Sigmoid colon (tissue), 4 donors: ENCODE measurements at regions not wholly inside any gene's neighbourhood (a gene's known extent, or its start where the extent isn't known, plus 50 kb on each side); places are given as distances from the start of the nearest gene placed in this dataset.

Experiments
- EP300 ChIP-seq, 4 donors: sonication (generic); formaldehyde crosslinking; IDR thresholded peaks; one replicate each; pipeline ENCODE4 v1.6.1; 2017; ENCODE audit warnings: antibody characterized with exemption in 4 of 4
- POLR2A ChIP-seq, 2 donors: fragments of 450-650 bp; IDR thresholded peaks; one replicate each; pipeline ENCODE4 v1.6.1; 2016; ENCODE audit warnings: antibody characterized with exemption in 2 of 2, mild to moderate bottlenecking in 2 of 2, moderate library complexity in 2 of 2
- POLR2AphosphoS5 ChIP-seq, 4 donors: sonication (generic); formaldehyde crosslinking; IDR thresholded peaks; one replicate each; pipeline ENCODE4 v1.6.1; 2017; ENCODE audit warnings: antibody characterized with exemption in 4 of 4
- TF ChIP-seq, protein P1 (sequence below), 4 experiments: fragments of 450-650 bp in 3 of 4; fragments of 200-600 bp in 1 of 4; IDR thresholded peaks; one replicate each; pipeline ENCODE4 v1.5.1; 2016 to 2019; ENCODE audit warnings: antibody characterized with exemption in 4 of 4, mild to moderate bottlenecking in 3 of 4, moderate library complexity in 2 of 4

GRCh38 chr11:70674605-70675004, 276.3 kb downstream of the CTTN start:
- TF ChIP-seq EP300 (IDR thresholded peaks at IDR 0.05): no peak
- TF ChIP-seq, protein P1, sequence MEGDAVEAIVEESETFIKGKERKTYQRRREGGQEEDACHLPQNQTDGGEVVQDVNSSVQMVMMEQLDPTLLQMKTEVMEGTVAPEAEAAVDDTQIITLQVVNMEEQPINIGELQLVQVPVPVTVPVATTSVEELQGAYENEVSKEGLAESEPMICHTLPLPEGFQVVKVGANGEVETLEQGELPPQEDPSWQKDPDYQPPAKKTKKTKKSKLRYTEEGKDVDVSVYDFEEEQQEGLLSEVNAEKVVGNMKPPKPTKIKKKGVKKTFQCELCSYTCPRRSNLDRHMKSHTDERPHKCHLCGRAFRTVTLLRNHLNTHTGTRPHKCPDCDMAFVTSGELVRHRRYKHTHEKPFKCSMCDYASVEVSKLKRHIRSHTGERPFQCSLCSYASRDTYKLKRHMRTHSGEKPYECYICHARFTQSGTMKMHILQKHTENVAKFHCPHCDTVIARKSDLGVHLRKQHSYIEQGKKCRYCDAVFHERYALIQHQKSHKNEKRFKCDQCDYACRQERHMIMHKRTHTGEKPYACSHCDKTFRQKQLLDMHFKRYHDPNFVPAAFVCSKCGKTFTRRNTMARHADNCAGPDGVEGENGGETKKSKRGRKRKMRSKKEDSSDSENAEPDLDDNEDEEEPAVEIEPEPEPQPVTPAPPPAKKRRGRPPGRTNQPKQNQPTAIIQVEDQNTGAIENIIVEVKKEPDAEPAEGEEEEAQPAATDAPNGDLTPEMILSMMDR (IDR thresholded peaks at IDR 0.05): no peak
- TF ChIP-seq POLR2A (IDR thresholded peaks at IDR 0.05): no peak
- TF ChIP-seq POLR2AphosphoS5 (IDR thresholded peaks at IDR 0.05): no peak
